ENCODE measurements at regions not wholly inside any gene's neighbourhood (a gene's known extent, or its start where the extent isn't known, plus 50 kb on each side); places are given as distances from the start of the nearest gene placed in this dataset.
"Not testable (repeated sequence)": the region's sequence is repeated elsewhere in the genome, so short reads cannot be mapped to it uniquely, and the experiment has no call there.

GRCh38 chr18:44356566-44357157 is 324.0 kb upstream of the SETBP1 start:
- Mint-ChIP-seq H3K4me3 (ENCODE audit: unreplicated experiment) (no peak overlapping the region), H3K27ac (ENCODE audit: low read depth, unreplicated experiment) (no peak overlapping the region), H3K4me1 (ENCODE audit: insufficient read depth, unreplicated experiment) (no peaks in the 10 kb centered on the region), H3K27me3 (ENCODE audit: insufficient read depth, unreplicated experiment) (no peaks in the 10 kb centered on the region), H3K36me3 (ENCODE audit: insufficient read depth, unreplicated experiment) (peaks cover 6% of the 10 kb centered on the region), H3K9me3 (ENCODE audit: unreplicated experiment) (peaks cover 7% of the 10 kb centered on the region)
- BruUV-seq (replicated peaks), result no TSS peak
- intact Hi-C loops (cut with micrococcal nuclease), result no loop called here
- POLR2A ChIA-PET, result no interaction called here
- CTCF ChIA-PET, result interaction anchor here (0.8 kb wide), 1 partner anchor 910 kb away, joined by 3 read pairs; no protein-coding TSS in a partner anchor
- no peak for TF ChIP-seq CTCF (IDR thresholded peaks at IDR 0.05; ENCODE audit: unreplicated experiment)
- no peak for DNase-seq (ENCODE audit: unreplicated experiment)

- CTCF ChIA-PET, result interaction anchor here (1.2 kb wide), 1 partner anchor 17 kb away, joined by 3 read pairs; no protein-coding TSS in a partner anchor
- intact Hi-C loops (cut with micrococcal nuclease), result no loop called here
These were observed 322.3 kb upstream of the SETBP1 start for GRCh38 chr18:44358402-44358801.

GRCh38 chr18:44359741-44360140 is 320.9 kb upstream of the SETBP1 start:
- CTCF ChIA-PET, result interaction anchor here (1.2 kb wide), 1 partner anchor 16 kb away, joined by 3 read pairs; no protein-coding TSS in a partner anchor
- BruUV-seq (replicated peaks), result not testable (repeated sequence)

More at GRCh38 chr18:44358402-44358801, 322.3 kb upstream of the SETBP1 start:
- H3K4me1 Mint-ChIP-seq (ENCODE audit: insufficient read depth, unreplicated experiment), result no peaks in the 10 kb centered on the region
- no peak for TF ChIP-seq CTCF (IDR thresholded peaks at IDR 0.05; ENCODE audit: unreplicated experiment)
- no TSS peak for BruUV-seq (replicated peaks)
- no peaks in the 10 kb centered on the region for H3K27me3 Mint-ChIP-seq (ENCODE audit: insufficient read depth, unreplicated experiment)
- H3K36me3 Mint-ChIP-seq (ENCODE audit: insufficient read depth, unreplicated experiment), result peaks cover 6% of the 10 kb centered on the region
- DNase-seq (ENCODE audit: unreplicated experiment), result no peak
- POLR2A ChIA-PET, result no interaction called here
- H3K27ac Mint-ChIP-seq (ENCODE audit: low read depth, unreplicated experiment), result no peak overlapping the region
- peaks cover 7% of the 10 kb centered on the region for H3K9me3 Mint-ChIP-seq (ENCODE audit: unreplicated experiment)
- no peak overlapping the region for H3K4me3 Mint-ChIP-seq (ENCODE audit: unreplicated experiment)

GRCh38 chr18:44362213-44362612 is 318.5 kb upstream of the SETBP1 start:
- intact Hi-C loops (cut with micrococcal nuclease); H3K4me1 Mint-ChIP-seq (ENCODE audit: insufficient read depth, unreplicated experiment); H3K9me3 Mint-ChIP-seq (ENCODE audit: unreplicated experiment); DNase-seq (ENCODE audit: unreplicated experiment); CTCF ChIA-PET; H3K27ac Mint-ChIP-seq (ENCODE audit: low read depth, unreplicated experiment); H3K4me3 Mint-ChIP-seq (ENCODE audit: unreplicated experiment); H3K27me3 Mint-ChIP-seq (ENCODE audit: insufficient read depth, unreplicated experiment); H3K36me3 Mint-ChIP-seq (ENCODE audit: insufficient read depth, unreplicated experiment); BruUV-seq (replicated peaks): not testable (repeated sequence)
- POLR2A ChIA-PET, result interaction anchor here (1.1 kb wide), 1 partner anchor 16 kb away, joined by 3 read pairs; no protein-coding TSS in a partner anchor

More at GRCh38 chr18:44359741-44360140, 320.9 kb upstream of the SETBP1 start:
- H3K27ac Mint-ChIP-seq (ENCODE audit: low read depth, unreplicated experiment); intact Hi-C loops (cut with micrococcal nuclease); H3K4me1 Mint-ChIP-seq (ENCODE audit: insufficient read depth, unreplicated experiment); H3K27me3 Mint-ChIP-seq (ENCODE audit: insufficient read depth, unreplicated experiment); POLR2A ChIA-PET; H3K4me3 Mint-ChIP-seq (ENCODE audit: unreplicated experiment); H3K36me3 Mint-ChIP-seq (ENCODE audit: insufficient read depth, unreplicated experiment); DNase-seq (ENCODE audit: unreplicated experiment); H3K9me3 Mint-ChIP-seq (ENCODE audit: unreplicated experiment): not testable (repeated sequence)

GRCh38 chr18:44370861-44371260 is 309.8 kb upstream of the SETBP1 start:
- H3K36me3 Mint-ChIP-seq (ENCODE audit: insufficient read depth, unreplicated experiment), result no peaks in the 10 kb centered on the region
- BruUV-seq (replicated peaks), result no TSS peak
- CTCF ChIA-PET, result no interaction called here
- H3K27ac Mint-ChIP-seq (ENCODE audit: low read depth, unreplicated experiment), result no peak overlapping the region
- no peaks in the 10 kb centered on the region for H3K27me3 Mint-ChIP-seq (ENCODE audit: insufficient read depth, unreplicated experiment)
- no peak for TF ChIP-seq CTCF (IDR thresholded peaks at IDR 0.05; ENCODE audit: unreplicated experiment)
- peaks cover 17% of the 10 kb centered on the region for H3K9me3 Mint-ChIP-seq (ENCODE audit: unreplicated experiment)
- intact Hi-C loops (cut with micrococcal nuclease), result no loop called here
- H3K4me3 Mint-ChIP-seq (ENCODE audit: unreplicated experiment), result no peak overlapping the region
- POLR2A ChIA-PET, result no interaction called here
- no peaks in the 10 kb centered on the region for H3K4me1 Mint-ChIP-seq (ENCODE audit: insufficient read depth, unreplicated experiment)
- no peak for DNase-seq (ENCODE audit: unreplicated experiment)
